ENCODE measurements at regions not wholly inside any gene's neighbourhood (a gene's known extent, or its start where the extent isn't known, plus 50 kb on each side); places are given as distances from the start of the nearest gene placed in this dataset.

- no peak for DNase-seq (ENCODE audit: low read depth)
- H3K4me3 ChIP-seq (ENCODE audit: control insufficient read depth, low read depth, low read length), result no peak overlapping the region
- TF ChIP-seq CTCF (IDR thresholded peaks at IDR 0.05; ENCODE audit: control insufficient read depth, insufficient read depth, low read depth, low read length, missing control alignments), result no peak
Measured at GRCh38 chr11:24226606-24227005, 270.2 kb upstream of the LUZP2 start.

GRCh38 chr11:24233041-24233440 lies 263.8 kb upstream of the LUZP2 start:
- H3K4me3 ChIP-seq (ENCODE audit: control insufficient read depth, low read depth, low read length), result no peak overlapping the region
- no peak for DNase-seq (ENCODE audit: low read depth)
- no peak for TF ChIP-seq CTCF (IDR thresholded peaks at IDR 0.05; ENCODE audit: control insufficient read depth, insufficient read depth, low read depth, low read length, missing control alignments)

DNA sequence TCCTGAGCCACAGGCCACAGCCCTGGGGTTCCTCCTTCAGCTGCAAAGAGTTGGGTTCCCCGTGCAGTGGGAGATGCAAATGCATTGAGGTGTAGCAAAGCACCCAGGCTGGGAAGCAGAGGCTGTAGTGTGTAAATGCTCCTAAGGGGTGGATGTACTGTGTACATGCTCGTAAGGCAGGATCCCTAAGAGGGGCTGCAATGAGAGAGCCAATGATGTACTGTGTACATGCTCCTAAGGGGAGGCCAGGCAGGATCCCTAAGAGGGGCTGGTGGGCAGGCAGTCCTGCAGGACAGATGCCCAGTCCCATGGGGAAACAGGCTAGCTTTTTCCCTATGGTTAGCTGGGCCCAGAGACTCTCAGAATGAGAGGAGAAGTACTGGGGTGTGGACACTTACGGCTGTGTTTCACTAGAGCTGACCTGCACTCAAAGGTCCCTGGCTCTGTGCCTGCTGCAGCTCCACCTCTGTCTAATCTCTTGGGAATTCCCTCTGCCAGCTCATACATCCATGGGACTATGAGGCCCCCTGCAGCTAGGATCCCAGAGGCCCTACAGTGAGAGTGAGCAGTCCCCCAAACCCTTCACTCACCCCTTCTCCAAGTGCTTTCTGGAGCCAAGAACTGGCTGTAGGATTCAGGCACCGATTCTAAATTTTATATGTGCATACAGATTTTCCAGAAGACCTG lies 261.9 kb upstream of the LUZP2 start:
- no peak for DNase-seq (ENCODE audit: low read depth)

DNA sequence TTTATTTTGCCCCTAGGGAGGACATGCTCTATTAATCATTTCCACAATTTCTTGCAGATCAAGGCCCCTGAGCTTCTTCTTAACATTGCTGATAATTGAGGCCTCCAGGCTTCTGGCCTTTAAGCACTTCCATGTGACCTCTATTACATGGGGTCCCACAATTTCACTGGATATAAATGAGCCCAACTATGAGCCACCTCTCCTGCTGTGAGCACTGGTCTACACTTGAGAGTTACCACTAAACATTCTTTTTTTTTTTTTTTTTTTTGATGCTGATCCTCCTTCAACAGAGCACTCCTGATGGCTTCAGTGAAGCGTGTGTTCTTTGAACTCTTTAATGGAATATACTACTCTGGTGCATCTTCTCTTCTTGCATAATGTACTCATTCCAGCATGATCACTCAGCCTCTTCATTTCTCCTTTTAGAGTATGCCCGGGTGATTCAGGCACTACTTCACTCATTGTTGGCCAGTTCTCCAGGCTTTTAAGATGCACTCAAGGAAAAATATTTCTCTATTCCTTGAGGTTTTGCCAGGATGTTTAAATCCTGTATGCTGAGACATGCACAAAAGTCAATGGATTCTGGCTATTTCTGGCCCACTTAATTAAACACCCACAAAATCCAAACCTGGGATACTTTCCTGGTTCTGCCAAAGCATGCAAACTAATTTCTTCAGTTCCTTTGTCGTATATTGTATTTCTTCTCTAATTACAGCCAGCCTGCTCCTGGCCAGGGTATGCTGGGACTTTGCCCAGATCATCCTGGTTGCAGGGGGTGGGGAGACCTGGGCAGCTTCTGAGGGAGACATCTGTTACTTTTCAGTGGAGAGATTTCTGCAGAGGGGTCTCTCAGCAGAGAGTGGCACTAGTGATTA lies 257.8 kb upstream of the LUZP2 start:
- H3K4me3 ChIP-seq (ENCODE audit: control insufficient read depth, low read depth, low read length), result no peak overlapping the region
- no peak for TF ChIP-seq CTCF (IDR thresholded peaks at IDR 0.05; ENCODE audit: control insufficient read depth, insufficient read depth, low read depth, low read length, missing control alignments)
- DNase-seq (ENCODE audit: low read depth), result no peak

More for the DNA sequence above, 261.9 kb upstream of the LUZP2 start:
- no peak overlapping the region for H3K4me3 ChIP-seq (ENCODE audit: control insufficient read depth, low read depth, low read length)
- no peak for TF ChIP-seq CTCF (IDR thresholded peaks at IDR 0.05; ENCODE audit: control insufficient read depth, insufficient read depth, low read depth, low read length, missing control alignments)

DNA sequence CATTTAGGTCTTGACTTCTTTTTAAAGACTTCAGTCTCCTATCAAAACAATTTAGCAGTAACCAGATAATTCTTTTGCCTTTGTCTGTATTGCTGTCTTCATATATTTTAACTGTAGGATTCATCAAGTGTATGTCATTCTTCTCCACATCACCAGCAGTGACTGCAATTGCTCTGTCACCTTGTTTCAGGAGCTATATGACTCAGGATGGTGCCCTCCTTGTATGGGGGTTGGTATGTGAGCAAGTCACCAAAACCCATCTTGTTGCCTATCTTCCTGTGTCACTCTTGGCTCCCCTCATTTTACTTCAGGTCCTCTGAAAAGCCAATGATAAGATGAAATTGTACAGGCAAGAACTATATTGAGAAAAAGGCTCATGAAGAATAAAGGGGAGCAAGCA lies 256.9 kb upstream of the LUZP2 start:
- TF ChIP-seq CTCF (IDR thresholded peaks at IDR 0.05; ENCODE audit: control insufficient read depth, insufficient read depth, low read depth, low read length, missing control alignments), result no peak
- DNase-seq (ENCODE audit: low read depth), result no peak
- no peak overlapping the region for H3K4me3 ChIP-seq (ENCODE audit: control insufficient read depth, low read depth, low read length)

DNA sequence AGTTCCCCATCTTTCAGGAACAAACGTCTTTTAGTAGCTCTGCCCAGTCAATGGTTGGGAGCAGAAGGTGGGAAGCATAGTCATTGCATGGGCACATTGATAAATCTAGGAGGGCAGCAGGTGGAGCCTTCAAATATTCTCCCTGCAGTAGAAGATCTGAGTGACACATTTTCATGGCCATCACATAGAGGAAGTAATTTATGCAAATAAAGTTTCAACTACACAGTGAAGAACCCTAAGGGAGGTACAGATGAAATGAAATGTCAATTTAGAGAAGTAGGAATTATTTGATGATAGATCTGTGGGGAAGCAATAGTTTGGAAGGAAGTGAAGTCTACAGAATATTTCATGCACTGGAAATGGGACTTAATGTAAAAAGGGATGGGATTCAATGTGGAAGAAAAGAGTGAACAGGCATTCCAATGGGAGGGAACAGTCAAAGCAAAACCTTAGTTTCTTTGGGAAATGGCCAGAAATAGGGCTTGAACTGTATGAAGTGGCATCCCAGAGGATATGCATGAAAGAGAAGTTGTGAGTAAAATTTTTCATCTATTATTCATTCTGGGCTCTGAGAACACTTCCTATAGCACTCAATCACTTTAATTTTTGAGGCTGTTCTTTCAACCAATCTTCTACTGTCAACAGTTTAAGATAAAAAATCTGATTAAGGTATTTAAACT lies 256.2 kb upstream of the LUZP2 start:
- TF ChIP-seq CTCF (IDR thresholded peaks at IDR 0.05; ENCODE audit: control insufficient read depth, insufficient read depth, low read depth, low read length, missing control alignments), result no peak
- no peak overlapping the region for H3K4me3 ChIP-seq (ENCODE audit: control insufficient read depth, low read depth, low read length)
- no peak for DNase-seq (ENCODE audit: low read depth)

Data from AG09309 (cell line).